ENCODE measurements at regions not wholly inside any gene's neighbourhood (a gene's known extent, or its start where the extent isn't known, plus 50 kb on each side); places are given as distances from the start of the nearest gene placed in this dataset.
A peak's percentile ranks its signal among the peaks of the same experiment; 100 is the strongest.

DNA sequence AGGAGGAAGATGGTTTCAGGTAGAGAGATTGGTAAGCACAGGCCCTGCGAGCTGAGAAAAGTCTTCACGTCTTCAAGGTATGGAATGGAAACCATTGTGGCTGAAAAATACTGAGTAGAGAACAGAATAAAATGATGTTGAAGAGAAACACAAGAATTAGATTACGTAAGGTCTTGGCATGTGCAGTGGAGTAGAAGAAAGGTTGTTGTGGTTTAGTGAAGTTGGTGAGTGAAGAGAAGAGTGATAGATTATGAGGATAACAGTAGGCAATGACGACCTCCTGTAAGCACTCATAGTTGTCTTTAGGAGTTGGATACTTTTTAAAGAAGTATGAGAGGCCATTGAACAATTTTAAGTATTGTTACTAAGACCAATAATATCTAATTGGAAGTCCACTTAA lies 642.6 kb downstream of the PCDH7 start:
- H3K9me3 ChIP-seq: no peaks in the 10 kb centered on the region
- no peaks in the 10 kb centered on the region for H3K27me3 ChIP-seq (replicated peaks in 1 of 2; ENCODE audit: control insufficient read depth in 2 of 2, extremely low read depth in 1 of 2, insufficient read depth in 2 of 2, low read length in 1 of 2)
- H3K27ac Mint-ChIP-seq: no peak overlapping the region
- no peaks in the 10 kb centered on the region for H3K4me1 ChIP-seq (ENCODE audit: control insufficient read depth in 1 of 2, extremely low read depth in 1 of 2, insufficient read depth in 2 of 2, low read length in 2 of 2)
- no peaks in the 10 kb centered on the region for H3K27me3 Mint-ChIP-seq
- ATAC-seq (replicated peaks in 1 of 4): no peak
- no peak for DNase-seq
- no peak overlapping the region for H3K27ac ChIP-seq (ENCODE audit: low read length)
- H3K36me3 ChIP-seq (ENCODE audit: control insufficient read depth in 2 of 2, extremely low read depth in 1 of 2, insufficient read depth in 1 of 2, low read length in 1 of 2): no peaks in the 10 kb centered on the region
- ChIA-PET POLR2A (no interaction called here), CTCF (no interaction called here)
- H3K4me3 ChIP-seq (ENCODE audit: control insufficient read depth in 1 of 2, extremely low read depth in 1 of 2, low read length in 1 of 2): no peak overlapping the region
- H3K4me1 Mint-ChIP-seq: no peaks in the 10 kb centered on the region
- H3K4me3 Mint-ChIP-seq: no peak overlapping the region
- no peaks in the 10 kb centered on the region for H3K36me3 Mint-ChIP-seq
- peaks cover 10 to 12% (median 12%) of the 10 kb centered on the region in 3 donors for H3K9me3 Mint-ChIP-seq
- WGBS (ENCODE audit: insufficient coverage): 89% methylated on average over 3 of the region's 4 CpGs

DNA sequence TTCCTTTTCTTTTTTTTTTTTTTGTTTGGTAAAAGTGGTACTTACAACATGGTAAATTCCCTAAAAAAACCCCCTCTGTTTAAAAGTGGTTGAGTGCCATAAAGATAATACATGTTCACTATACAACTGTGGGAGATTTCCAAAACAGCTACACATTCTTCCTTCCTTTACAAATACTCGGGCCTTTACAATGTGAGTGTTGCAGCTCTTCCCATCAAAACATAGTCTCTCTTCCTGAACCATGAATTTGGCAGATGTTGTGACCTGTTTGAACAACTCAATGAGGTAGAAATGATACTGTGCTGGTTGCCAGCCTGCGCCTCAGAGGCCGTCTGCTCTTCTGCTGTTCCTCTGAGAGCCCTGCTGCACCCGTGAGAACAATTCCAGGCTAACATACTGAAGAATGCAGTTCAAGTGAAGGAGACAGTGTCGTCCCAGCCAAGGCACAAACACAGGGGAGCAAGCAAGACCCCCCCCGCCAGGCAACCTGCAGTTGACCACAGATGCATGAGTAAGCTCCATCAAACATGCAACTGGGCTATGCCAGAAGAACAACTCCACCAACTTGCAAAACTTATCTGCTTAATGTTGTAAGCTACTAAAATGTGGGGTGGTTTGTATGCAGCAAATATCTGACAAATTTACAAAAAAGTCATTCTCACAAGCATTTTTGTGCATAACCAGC lies 645.0 kb downstream of the PCDH7 start:
- POLR2A ChIA-PET: no interaction called here
- WGBS (ENCODE audit: insufficient coverage): 77% methylated on average over 3 of the region's 6 CpGs

GRCh38 chr4:31366041-31366440 lies 645.9 kb downstream of the PCDH7 start:
- Mint-ChIP-seq H3K27me3 (no peaks in the 10 kb centered on the region), H3K4me1 (no peaks in the 10 kb centered on the region), H3K9me3 (peaks cover 8 to 15% (median 9%) of the 10 kb centered on the region in 3 donors), H3K4me3 (no peak overlapping the region), H3K27ac (no peak overlapping the region), H3K36me3 (no peaks in the 10 kb centered on the region)
- Histone ChIP-seq H3K27me3 (replicated peaks in 1 of 2; ENCODE audit: control insufficient read depth in 2 of 2, extremely low read depth in 1 of 2, insufficient read depth in 2 of 2, low read length in 1 of 2) (no peaks in the 10 kb centered on the region), H3K27ac (ENCODE audit: low read length) (no peak overlapping the region), H3K4me1 (ENCODE audit: control insufficient read depth in 1 of 2, extremely low read depth in 1 of 2, insufficient read depth in 2 of 2, low read length in 2 of 2) (no peaks in the 10 kb centered on the region), H3K4me3 (ENCODE audit: control insufficient read depth in 1 of 2, extremely low read depth in 1 of 2, low read length in 1 of 2) (no peak overlapping the region), H3K36me3 (ENCODE audit: control insufficient read depth in 2 of 2, extremely low read depth in 1 of 2, insufficient read depth in 1 of 2, low read length in 1 of 2) (no peaks in the 10 kb centered on the region), H3K9me3 (no peaks in the 10 kb centered on the region)
- ChIA-PET POLR2A (no interaction called here), CTCF (no interaction called here)
- DNase-seq (no peak), ATAC-seq (replicated peaks in 1 of 4) (no peak)
- WGBS (ENCODE audit: insufficient coverage): no CpG with 5 or more reads among the region's 1 CpG

More for the DNA sequence above, 645.0 kb downstream of the PCDH7 start:
- Histone ChIP-seq H3K9me3 (no peaks in the 10 kb centered on the region), H3K27ac (ENCODE audit: low read length) (no peak overlapping the region), H3K36me3 (ENCODE audit: control insufficient read depth in 2 of 2, extremely low read depth in 1 of 2, insufficient read depth in 1 of 2, low read length in 1 of 2) (no peaks in the 10 kb centered on the region), H3K4me1 (ENCODE audit: control insufficient read depth in 1 of 2, extremely low read depth in 1 of 2, insufficient read depth in 2 of 2, low read length in 2 of 2) (no peaks in the 10 kb centered on the region), H3K4me3 (ENCODE audit: control insufficient read depth in 1 of 2, extremely low read depth in 1 of 2, low read length in 1 of 2) (no peak overlapping the region), H3K27me3 (replicated peaks in 1 of 2; ENCODE audit: control insufficient read depth in 2 of 2, extremely low read depth in 1 of 2, insufficient read depth in 2 of 2, low read length in 1 of 2) (no peaks in the 10 kb centered on the region)
- Mint-ChIP-seq H3K27ac (no peak overlapping the region), H3K9me3 (peaks cover 10 to 15% (median 12%) of the 10 kb centered on the region in 3 donors), H3K4me3 (no peak overlapping the region), H3K36me3 (no peaks in the 10 kb centered on the region), H3K4me1 (no peaks in the 10 kb centered on the region), H3K27me3 (no peaks in the 10 kb centered on the region)
- ATAC-seq (replicated peaks in 1 of 4): no peak
- CTCF ChIA-PET: interaction anchor here in 1 of 2 donors (0.7 kb wide), 1 partner anchor 12 kb away, joined by 5 read pairs; no protein-coding TSS in a partner anchor
- no peak for DNase-seq

DNA sequence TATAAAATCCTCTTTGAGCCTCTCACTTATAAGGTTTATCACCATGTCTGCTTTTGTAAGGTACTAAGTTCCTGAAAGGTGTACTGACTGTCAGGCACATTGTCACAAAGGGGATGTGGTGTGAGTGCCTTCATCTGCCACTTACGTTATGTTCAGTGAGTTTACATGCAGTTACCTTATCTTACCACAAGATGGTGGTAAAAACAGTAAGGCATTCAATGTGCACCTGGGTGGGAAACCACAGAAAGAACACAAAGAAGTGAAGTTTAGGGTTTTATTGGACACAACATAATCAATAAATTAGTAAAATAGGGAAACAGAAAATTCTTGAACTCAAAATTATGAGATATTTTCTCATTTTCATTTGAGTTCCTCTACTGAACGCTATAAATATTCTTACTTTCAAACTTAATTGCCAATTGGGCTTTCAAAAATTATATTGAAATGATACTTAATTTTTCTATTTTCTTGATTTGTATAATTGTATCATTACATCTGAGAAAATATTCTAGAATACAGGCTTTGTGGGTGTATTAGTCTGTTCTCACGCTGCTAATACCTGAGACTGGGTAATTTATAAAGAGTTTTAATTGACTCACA lies 650.8 kb downstream of the PCDH7 start:
- WGBS (ENCODE audit: insufficient coverage): no CpG with 5 or more reads among the region's 3 CpGs
- H3K27me3 ChIP-seq (replicated peaks in 1 of 2; ENCODE audit: control insufficient read depth in 2 of 2, extremely low read depth in 1 of 2, insufficient read depth in 2 of 2, low read length in 1 of 2): no peaks in the 10 kb centered on the region
- Mint-ChIP-seq H3K27me3 (no peaks in the 10 kb centered on the region), H3K27ac (no peak overlapping the region), H3K36me3 (no peaks in the 10 kb centered on the region), H3K4me3 (no peak overlapping the region), H3K4me1 (no peaks in the 10 kb centered on the region), H3K9me3 (peaks cover 1 to 4% (median 3%) of the 10 kb centered on the region in 3 donors)
- no peaks in the 10 kb centered on the region for H3K9me3 ChIP-seq
- DNase-seq: peak in 1 of 35 experiments; percentile 10
- H3K27ac ChIP-seq (ENCODE audit: low read length): no peak overlapping the region
- no peaks in the 10 kb centered on the region for H3K4me1 ChIP-seq (ENCODE audit: control insufficient read depth in 1 of 2, extremely low read depth in 1 of 2, insufficient read depth in 2 of 2, low read length in 2 of 2)
- ChIA-PET CTCF (no interaction called here), POLR2A (no interaction called here)
- no peaks in the 10 kb centered on the region for H3K36me3 ChIP-seq (ENCODE audit: control insufficient read depth in 2 of 2, extremely low read depth in 1 of 2, insufficient read depth in 1 of 2, low read length in 1 of 2)
- no peak for ATAC-seq (replicated peaks in 1 of 4)
- H3K4me3 ChIP-seq (ENCODE audit: control insufficient read depth in 1 of 2, extremely low read depth in 1 of 2, low read length in 1 of 2): no peak overlapping the region

- no CpG with 5 or more reads among the region's 3 CpGs for WGBS (ENCODE audit: insufficient coverage)
- Histone ChIP-seq H3K9me3 (no peaks in the 10 kb centered on the region), H3K27me3 (replicated peaks in 1 of 2; ENCODE audit: control insufficient read depth in 2 of 2, extremely low read depth in 1 of 2, insufficient read depth in 2 of 2, low read length in 1 of 2) (no peaks in the 10 kb centered on the region), H3K4me1 (ENCODE audit: control insufficient read depth in 1 of 2, extremely low read depth in 1 of 2, insufficient read depth in 2 of 2, low read length in 2 of 2) (no peaks in the 10 kb centered on the region), H3K27ac (ENCODE audit: low read length) (no peak overlapping the region), H3K36me3 (ENCODE audit: control insufficient read depth in 2 of 2, extremely low read depth in 1 of 2, insufficient read depth in 1 of 2, low read length in 1 of 2) (no peaks in the 10 kb centered on the region), H3K4me3 (ENCODE audit: control insufficient read depth in 1 of 2, extremely low read depth in 1 of 2, low read length in 1 of 2) (no peak overlapping the region)
- Mint-ChIP-seq H3K4me3 (no peak overlapping the region), H3K27ac (no peak overlapping the region), H3K9me3 (peaks cover 0 to 10% (median 7%) of the 10 kb centered on the region in 3 donors), H3K4me1 (no peaks in the 10 kb centered on the region), H3K27me3 (no peaks in the 10 kb centered on the region), H3K36me3 (no peaks in the 10 kb centered on the region)
- ChIA-PET POLR2A (no interaction called here), CTCF (no interaction called here)
- ATAC-seq (replicated peaks in 1 of 4) (no peak), DNase-seq (no peak)
Observed at GRCh38 chr4:31374256-31374960, 654.2 kb downstream of the PCDH7 start.

GRCh38 chr4:31375936-31376335 lies 655.8 kb downstream of the PCDH7 start:
- Mint-ChIP-seq H3K9me3 (peaks cover 0 to 10% (median 7%) of the 10 kb centered on the region in 3 donors), H3K4me3 (no peak overlapping the region), H3K4me1 (no peaks in the 10 kb centered on the region), H3K27me3 (no peaks in the 10 kb centered on the region), H3K27ac (no peak overlapping the region), H3K36me3 (no peaks in the 10 kb centered on the region)
- DNase-seq: no peak
- H3K27ac ChIP-seq (ENCODE audit: low read length): no peak overlapping the region
- CTCF ChIA-PET: no interaction called here
- no peak overlapping the region for H3K4me3 ChIP-seq (ENCODE audit: control insufficient read depth in 1 of 2, extremely low read depth in 1 of 2, low read length in 1 of 2)
- H3K36me3 ChIP-seq (ENCODE audit: control insufficient read depth in 2 of 2, extremely low read depth in 1 of 2, insufficient read depth in 1 of 2, low read length in 1 of 2): no peaks in the 10 kb centered on the region
- H3K4me1 ChIP-seq (ENCODE audit: control insufficient read depth in 1 of 2, extremely low read depth in 1 of 2, insufficient read depth in 2 of 2, low read length in 2 of 2): no peaks in the 10 kb centered on the region
- 73% methylated on average over 4 of the region's 5 CpGs for WGBS (ENCODE audit: insufficient coverage)
- POLR2A ChIA-PET: no interaction called here
- H3K9me3 ChIP-seq: no peaks in the 10 kb centered on the region
- no peak for ATAC-seq (replicated peaks in 1 of 4)
- no peaks in the 10 kb centered on the region for H3K27me3 ChIP-seq (replicated peaks in 1 of 2; ENCODE audit: control insufficient read depth in 2 of 2, extremely low read depth in 1 of 2, insufficient read depth in 2 of 2, low read length in 1 of 2)
